Brain microvascular endothelial cell (primary cell): ENCODE measurements at regions not wholly inside any gene's neighbourhood (a gene's known extent, or its start where the extent isn't known, plus 50 kb on each side); places are given as distances from the start of the nearest gene placed in this dataset.

Experiments
- DNase-seq: peaks from one replicate; pipeline ENCODE4 v3.0.0-alpha.2; 2020
- H3K27ac ChIP-seq: fragments of 250-450 bp; sonication (Bioruptor Pico); 2 replicates; pipeline ENCODE4 v1.5.1; 2020; ENCODE audit warnings: mild to moderate bottlenecking, moderate library complexity
- H3K27me3 ChIP-seq: fragments of 250-450 bp; sonication (Bioruptor Pico); replicated peaks from 2 replicates; pipeline ENCODE4 v1.5.1; 2020; ENCODE audit warnings: mild to moderate bottlenecking
- H3K36me3 ChIP-seq: fragments of 250-450 bp; sonication (Bioruptor Pico); replicated peaks from 2 replicates; pipeline ENCODE4 v1.5.1; 2020; ENCODE audit warnings: mild to moderate bottlenecking
- H3K4me3 ChIP-seq: 2 replicates; pipeline ENCODE4 v1.5.1; 2011; ENCODE audit warnings: low read depth, mild to moderate bottlenecking, control low read depth, low read length, moderate library complexity
- in situ Hi-C: cut with HindIII; loops from 2 replicates; pipeline ENCODE4 v1.10.0; 2017; ENCODE audit warnings: low sequenced_read_pairs, low pct_ligation_motif_present
- TF ChIP-seq, protein P1 (sequence below): IDR thresholded peaks from 2 replicates; pipeline ENCODE4 v1.5.1; 2011; ENCODE audit warnings: low read depth, mild to moderate bottlenecking, moderate library complexity, low read length, control low read depth, inconsistent platforms; ENCODE audit errors: missing control alignments

- Histone ChIP-seq H3K4me3 (no peak overlapping the region), H3K27ac (no peak overlapping the region), H3K27me3 (no peaks in the 10 kb centered on the region), H3K36me3 (no peaks in the 10 kb centered on the region)
- TF ChIP-seq, protein P1, sequence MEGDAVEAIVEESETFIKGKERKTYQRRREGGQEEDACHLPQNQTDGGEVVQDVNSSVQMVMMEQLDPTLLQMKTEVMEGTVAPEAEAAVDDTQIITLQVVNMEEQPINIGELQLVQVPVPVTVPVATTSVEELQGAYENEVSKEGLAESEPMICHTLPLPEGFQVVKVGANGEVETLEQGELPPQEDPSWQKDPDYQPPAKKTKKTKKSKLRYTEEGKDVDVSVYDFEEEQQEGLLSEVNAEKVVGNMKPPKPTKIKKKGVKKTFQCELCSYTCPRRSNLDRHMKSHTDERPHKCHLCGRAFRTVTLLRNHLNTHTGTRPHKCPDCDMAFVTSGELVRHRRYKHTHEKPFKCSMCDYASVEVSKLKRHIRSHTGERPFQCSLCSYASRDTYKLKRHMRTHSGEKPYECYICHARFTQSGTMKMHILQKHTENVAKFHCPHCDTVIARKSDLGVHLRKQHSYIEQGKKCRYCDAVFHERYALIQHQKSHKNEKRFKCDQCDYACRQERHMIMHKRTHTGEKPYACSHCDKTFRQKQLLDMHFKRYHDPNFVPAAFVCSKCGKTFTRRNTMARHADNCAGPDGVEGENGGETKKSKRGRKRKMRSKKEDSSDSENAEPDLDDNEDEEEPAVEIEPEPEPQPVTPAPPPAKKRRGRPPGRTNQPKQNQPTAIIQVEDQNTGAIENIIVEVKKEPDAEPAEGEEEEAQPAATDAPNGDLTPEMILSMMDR, result no peak
- in situ Hi-C loops, result no loop called here
- no peak for DNase-seq
Observed at GRCh38 chr9:29875547-29875946, 2302.3 kb upstream of the C9orf72 start.

DNA sequence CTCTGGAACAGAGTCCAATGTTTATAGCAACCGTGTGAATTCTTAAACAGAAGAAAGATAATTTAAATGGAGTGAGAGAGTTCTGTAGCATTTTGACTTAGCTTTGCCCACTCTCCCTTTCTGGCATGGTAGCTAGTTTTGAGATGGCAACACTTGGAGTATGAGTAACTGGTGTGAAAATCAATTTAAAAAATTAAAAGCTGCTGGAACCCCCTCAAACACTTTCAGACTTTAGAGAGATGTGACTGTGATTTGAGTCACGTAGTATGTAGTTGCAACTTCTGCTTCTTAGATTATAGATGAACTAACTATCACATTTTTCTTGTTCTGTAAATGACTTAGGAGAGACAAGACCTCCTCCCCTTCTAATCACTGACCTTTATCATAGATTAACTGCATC, 2309.5 kb upstream of the C9orf72 start:
- H3K27me3 ChIP-seq, result no peaks in the 10 kb centered on the region
- no peak overlapping the region for H3K4me3 ChIP-seq
- TF ChIP-seq, protein P1, result no peak
- H3K27ac ChIP-seq, result no peak overlapping the region
- no peaks in the 10 kb centered on the region for H3K36me3 ChIP-seq
- in situ Hi-C loops, result no loop called here
- no peak for DNase-seq

DNA sequence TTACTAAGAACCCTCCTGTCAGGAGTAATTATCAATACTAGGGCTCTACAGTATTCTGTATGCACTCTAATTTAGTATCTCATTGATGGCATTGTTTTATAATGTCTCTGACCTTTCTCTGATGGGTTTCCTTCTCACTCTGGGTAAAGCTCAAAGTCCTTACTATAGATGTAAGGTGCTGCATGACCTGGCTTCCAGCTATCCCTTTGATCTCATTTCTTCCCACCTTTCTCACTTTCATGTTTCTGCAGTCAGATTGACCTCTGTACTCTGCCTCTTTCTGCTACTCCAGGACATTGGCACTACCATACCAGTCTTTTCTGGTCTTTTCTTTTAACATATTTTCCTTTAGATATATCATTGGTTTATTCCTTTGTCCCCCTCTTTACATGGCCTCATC, 2332.8 kb upstream of the C9orf72 start:
- TF ChIP-seq, protein P1, result no peak
- no peak overlapping the region for H3K27ac ChIP-seq
- no peak for DNase-seq
- no peaks in the 10 kb centered on the region for H3K36me3 ChIP-seq
- H3K27me3 ChIP-seq, result no peaks in the 10 kb centered on the region
- H3K4me3 ChIP-seq, result no peak overlapping the region
- in situ Hi-C loops, result no loop called here

GRCh38 chr9:29928072-29928471, 2354.8 kb upstream of the C9orf72 start:
- TF ChIP-seq, protein P1, result no peak
- Histone ChIP-seq H3K27ac (no peak overlapping the region), H3K4me3 (no peak overlapping the region), H3K27me3 (no peaks in the 10 kb centered on the region), H3K36me3 (no peaks in the 10 kb centered on the region)
- in situ Hi-C loops, result no loop called here
- DNase-seq, result no peak

DNA sequence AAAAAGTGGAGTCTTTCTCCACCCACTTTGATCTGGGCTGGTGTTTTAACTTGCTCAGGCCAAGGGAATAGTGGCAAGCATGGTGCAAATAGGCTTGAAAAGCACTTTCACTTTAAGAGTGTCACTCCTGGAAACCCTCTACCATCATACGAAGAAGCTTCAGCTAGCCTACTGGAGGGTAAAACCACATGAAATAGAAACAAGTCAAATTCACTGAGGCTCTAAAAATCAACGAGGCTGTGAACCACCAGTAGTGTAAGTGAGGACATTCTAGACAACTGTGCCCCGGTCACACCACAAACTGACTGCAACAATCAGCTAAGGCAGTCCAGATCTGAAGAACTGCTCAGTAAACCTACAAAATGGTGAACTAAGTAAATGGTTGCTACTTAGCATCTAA, 2366.3 kb upstream of the C9orf72 start:
- H3K27ac ChIP-seq, result no peak overlapping the region
- no peaks in the 10 kb centered on the region for H3K27me3 ChIP-seq
- in situ Hi-C loops, result no loop called here
- TF ChIP-seq, protein P1, result no peak
- no peak overlapping the region for H3K4me3 ChIP-seq
- H3K36me3 ChIP-seq, result no peaks in the 10 kb centered on the region
- DNase-seq, result no peak

- TF ChIP-seq, protein P1, result no peak
- in situ Hi-C loops, result no loop called here
- Histone ChIP-seq H3K27ac (no peak overlapping the region), H3K27me3 (no peaks in the 10 kb centered on the region), H3K4me3 (no peak overlapping the region), H3K36me3 (no peaks in the 10 kb centered on the region)
- DNase-seq, result no peak
Observed at GRCh38 chr9:29945012-29945411, 2371.7 kb upstream of the C9orf72 start.
